Testis (tissue), 2 donors: ENCODE measurements at regions not wholly inside any gene's neighbourhood (a gene's known extent, or its start where the extent isn't known, plus 50 kb on each side); places are given as distances from the start of the nearest gene placed in this dataset.

ENCODE experiments used
- POLR2A ChIP-seq: fragments of 450-650 bp; IDR thresholded peaks from one replicate; pipeline ENCODE4 v1.6.1; 2017; ENCODE audit warnings: antibody characterized with exemption, mild to moderate bottlenecking, moderate library complexity
- TF ChIP-seq, protein P1 (sequence below), 3 experiments: fragments of 450-650 bp in 2 of 3; fragments of 200-600 bp in 1 of 3; sonication (generic) in 1 of 3; IDR thresholded peaks; one replicate each; pipeline ENCODE4 v1.5.1; 2016 to 2019; ENCODE audit warnings: antibody characterized with exemption in 3 of 3, mild to moderate bottlenecking in 2 of 3, moderate library complexity in 1 of 3

- no peak for TF ChIP-seq POLR2A
- TF ChIP-seq, protein P1, sequence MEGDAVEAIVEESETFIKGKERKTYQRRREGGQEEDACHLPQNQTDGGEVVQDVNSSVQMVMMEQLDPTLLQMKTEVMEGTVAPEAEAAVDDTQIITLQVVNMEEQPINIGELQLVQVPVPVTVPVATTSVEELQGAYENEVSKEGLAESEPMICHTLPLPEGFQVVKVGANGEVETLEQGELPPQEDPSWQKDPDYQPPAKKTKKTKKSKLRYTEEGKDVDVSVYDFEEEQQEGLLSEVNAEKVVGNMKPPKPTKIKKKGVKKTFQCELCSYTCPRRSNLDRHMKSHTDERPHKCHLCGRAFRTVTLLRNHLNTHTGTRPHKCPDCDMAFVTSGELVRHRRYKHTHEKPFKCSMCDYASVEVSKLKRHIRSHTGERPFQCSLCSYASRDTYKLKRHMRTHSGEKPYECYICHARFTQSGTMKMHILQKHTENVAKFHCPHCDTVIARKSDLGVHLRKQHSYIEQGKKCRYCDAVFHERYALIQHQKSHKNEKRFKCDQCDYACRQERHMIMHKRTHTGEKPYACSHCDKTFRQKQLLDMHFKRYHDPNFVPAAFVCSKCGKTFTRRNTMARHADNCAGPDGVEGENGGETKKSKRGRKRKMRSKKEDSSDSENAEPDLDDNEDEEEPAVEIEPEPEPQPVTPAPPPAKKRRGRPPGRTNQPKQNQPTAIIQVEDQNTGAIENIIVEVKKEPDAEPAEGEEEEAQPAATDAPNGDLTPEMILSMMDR (IDR thresholded peaks at IDR 0.05), result no peak
These were observed 442.7 kb downstream of the SATB2 start for GRCh38 chr2:199015072-199015471.
